Neural cell (in vitro differentiated cells): ENCODE measurements at regions not wholly inside any gene's neighbourhood (a gene's known extent, or its start where the extent isn't known, plus 50 kb on each side); places are given as distances from the start of the nearest gene placed in this dataset.

Experiments
- H2AFZ ChIP-seq: fragments of 200-600, 300-800 bp; sonication (generic), shearing (Covaris generic); 2 replicates; pipeline ENCODE4 v1.6.0; 2014; ENCODE audit warnings: low read depth, mild to moderate bottlenecking, antibody characterized with exemption, low read length, moderate library complexity
- H3F3A ChIP-seq: fragments of 200-600 bp; shearing (Covaris generic); 2 replicates; pipeline ENCODE4 v1.6.1; 2016; ENCODE audit warnings: mild to moderate bottlenecking, moderate library complexity, mixed read lengths, antibody characterized with exemption, low read length; ENCODE audit not compliant: insufficient read depth, poor library complexity, severe bottlenecking
- H3K27ac ChIP-seq: fragments of 200-600, 300-800 bp; sonication (generic), shearing (Covaris generic); 2 replicates; pipeline ENCODE4 v1.5.1; 2014; ENCODE audit warnings: mild to moderate bottlenecking, low read length, moderate library complexity
- H3K27me3 ChIP-seq: fragments of 300-800, 200-600 bp; sonication (generic), shearing (Covaris generic); 2 replicates; pipeline ENCODE4 v1.6.0; 2014; ENCODE audit warnings: mild to moderate bottlenecking, low read depth, low read length, moderate library complexity; ENCODE audit not compliant: insufficient read depth
- H3K36me3 ChIP-seq: fragments of 300-800, 200-600 bp; sonication (generic), shearing (Covaris generic); 2 replicates; pipeline ENCODE4 v1.5.1; 2014; ENCODE audit warnings: mild to moderate bottlenecking, antibody characterized with exemption, low read length, moderate library complexity; ENCODE audit not compliant: insufficient read depth
- H3K4me2 ChIP-seq: fragments of 300-800, 200-600 bp; sonication (generic), shearing (Covaris generic); 2 replicates; pipeline ENCODE4 v1.6.0; 2014; ENCODE audit warnings: mild to moderate bottlenecking, low read length
- H3K4me3 ChIP-seq: fragments of 300-800, 200-600 bp; sonication (generic), shearing (Covaris generic); 2 replicates; pipeline ENCODE4 v1.5.1; 2014; ENCODE audit warnings: mild to moderate bottlenecking, low read length, moderate library complexity
- H3K79me2 ChIP-seq: fragments of 200-600 bp; shearing (Covaris generic); replicated peaks from 2 replicates; pipeline ENCODE4 v1.6.0; 2014; ENCODE audit warnings: mild to moderate bottlenecking, low read length, moderate library complexity; ENCODE audit not compliant: insufficient read depth
- H3K9ac ChIP-seq: fragments of 300-800, 200-600 bp; sonication (generic), shearing (Covaris generic); 2 replicates; pipeline ENCODE4 v1.6.1; 2016; ENCODE audit warnings: mild to moderate bottlenecking, low read length, mixed read lengths
- H3K9me2 ChIP-seq: fragments of 200-600 bp; shearing (Covaris generic); 2 replicates; pipeline ENCODE4 v1.6.1; 2016; ENCODE audit warnings: mild to moderate bottlenecking, low read length, mixed read lengths; ENCODE audit not compliant: insufficient read depth
- H3K9me3 ChIP-seq: fragments of 200-600, 300-800 bp; sonication (generic), shearing (Covaris generic); 2 replicates; pipeline ENCODE4 v1.6.1; 2016; ENCODE audit warnings: mild to moderate bottlenecking, mixed run types, low read length, moderate library complexity, mixed read lengths
- H4K20me1 ChIP-seq: fragments of 200-600 bp; shearing (Covaris generic); 2 replicates; pipeline ENCODE4 v1.6.1; 2016; ENCODE audit warnings: mild to moderate bottlenecking, mixed run types; ENCODE audit not compliant: insufficient read depth
- EP300 ChIP-seq: fragments of 450-650 bp; conservative IDR thresholded peaks from 2 replicates; pipeline ENCODE4 v1.6.1; 2014; ENCODE audit warnings: antibody characterized with exemption, mild to moderate bottlenecking, moderate library complexity; ENCODE audit not compliant: poor library complexity, severe bottlenecking
- EZH2 ChIP-seq: fragments of 200-600, 300-800 bp; shearing (Covaris generic), sonication (generic); IDR thresholded peaks from 2 replicates; pipeline ENCODE4 v1.6.1; 2014; ENCODE audit warnings: antibody characterized with exemption, low read length, borderline replicate concordance, mild to moderate bottlenecking; ENCODE audit not compliant: insufficient read depth, poor library complexity, severe bottlenecking
- MXI1 ChIP-seq: fragments of 450-650 bp; conservative IDR thresholded peaks from 2 replicates; pipeline ENCODE4 v1.6.1; 2014; ENCODE audit warnings: antibody characterized with exemption, mild to moderate bottlenecking; ENCODE audit not compliant: poor library complexity, severe bottlenecking
- POLR2AphosphoS5 ChIP-seq: IDR thresholded peaks from 2 replicates; pipeline ENCODE4 v1.6.1; 2012
- RAD21 ChIP-seq: fragments of 450-650 bp; conservative IDR thresholded peaks from 2 replicates; pipeline ENCODE4 v1.6.1; 2014; ENCODE audit warnings: antibody characterized with exemption, mild to moderate bottlenecking, moderate library complexity
- SMC3 ChIP-seq: fragments of 450-650 bp; conservative IDR thresholded peaks from 2 replicates; pipeline ENCODE4 v1.6.1; 2014; ENCODE audit warnings: antibody characterized with exemption, mild to moderate bottlenecking, moderate library complexity; ENCODE audit not compliant: poor library complexity
- TAF1 ChIP-seq: IDR thresholded peaks from 2 replicates; pipeline ENCODE4 v1.6.1; 2012; ENCODE audit warnings: low read depth
- TF ChIP-seq, protein P1 (sequence below): fragments of 450-650 bp; IDR thresholded peaks from 2 replicates; pipeline ENCODE4 v1.5.1; 2014; ENCODE audit warnings: antibody characterized with exemption, mild to moderate bottlenecking, moderate library complexity; ENCODE audit not compliant: poor library complexity, severe bottlenecking
- TF ChIP-seq, protein P2 (sequence below): IDR thresholded peaks from 2 replicates; pipeline ENCODE4 v1.6.1; 2012; ENCODE audit warnings: borderline replicate concordance

DNA sequence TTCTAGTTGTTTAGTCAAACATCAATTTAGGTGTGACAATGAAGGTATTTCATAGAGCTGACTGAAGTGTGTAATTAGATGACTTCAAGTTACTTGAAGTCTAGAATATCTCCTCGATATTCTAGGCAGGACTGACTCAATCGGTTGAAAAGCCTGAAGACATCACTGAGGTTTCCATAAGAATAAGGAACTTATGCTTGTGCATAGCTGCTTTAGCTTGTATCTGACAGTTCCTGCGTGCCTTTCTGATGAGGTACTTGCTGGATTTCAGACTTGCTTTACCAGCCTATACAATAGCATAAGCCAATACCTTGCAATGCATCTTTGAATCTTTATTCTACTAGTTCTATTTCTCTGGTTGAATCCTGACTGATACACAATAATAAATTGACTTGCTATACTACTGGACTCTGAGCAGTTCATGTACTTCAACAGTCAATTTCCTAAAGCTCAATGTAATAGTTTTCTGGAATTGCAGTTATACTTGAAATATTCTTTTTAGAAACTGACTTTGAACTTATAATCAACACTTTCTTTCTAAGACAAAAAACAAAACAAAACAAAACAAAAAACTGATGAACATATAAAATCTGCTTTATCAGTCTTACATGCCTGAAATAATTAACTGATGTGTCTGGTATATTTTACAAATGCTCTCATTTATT is 1534.8 kb downstream of the SLITRK5 start:
- Histone ChIP-seq H3K9ac (no peak overlapping the region), H3K79me2 (no peaks in the 10 kb centered on the region), H3K27ac (no peak overlapping the region), H3K9me2 (no peaks in the 10 kb centered on the region), H3K4me2 (no peak overlapping the region), H3F3A (no peaks in the 10 kb centered on the region), H4K20me1 (no peaks in the 10 kb centered on the region), H3K4me3 (no peak overlapping the region), H2AFZ (no peak overlapping the region), H3K9me3 (no peaks in the 10 kb centered on the region), H3K36me3 (no peaks in the 10 kb centered on the region), H3K27me3 (no peaks in the 10 kb centered on the region)
- TF ChIP-seq EZH2 (no peak), TAF1 (no peak), SMC3 (no peak), POLR2AphosphoS5 (no peak), MXI1 (no peak), RAD21 (no peak), EP300 (no peak)
- TF ChIP-seq, protein P1, sequence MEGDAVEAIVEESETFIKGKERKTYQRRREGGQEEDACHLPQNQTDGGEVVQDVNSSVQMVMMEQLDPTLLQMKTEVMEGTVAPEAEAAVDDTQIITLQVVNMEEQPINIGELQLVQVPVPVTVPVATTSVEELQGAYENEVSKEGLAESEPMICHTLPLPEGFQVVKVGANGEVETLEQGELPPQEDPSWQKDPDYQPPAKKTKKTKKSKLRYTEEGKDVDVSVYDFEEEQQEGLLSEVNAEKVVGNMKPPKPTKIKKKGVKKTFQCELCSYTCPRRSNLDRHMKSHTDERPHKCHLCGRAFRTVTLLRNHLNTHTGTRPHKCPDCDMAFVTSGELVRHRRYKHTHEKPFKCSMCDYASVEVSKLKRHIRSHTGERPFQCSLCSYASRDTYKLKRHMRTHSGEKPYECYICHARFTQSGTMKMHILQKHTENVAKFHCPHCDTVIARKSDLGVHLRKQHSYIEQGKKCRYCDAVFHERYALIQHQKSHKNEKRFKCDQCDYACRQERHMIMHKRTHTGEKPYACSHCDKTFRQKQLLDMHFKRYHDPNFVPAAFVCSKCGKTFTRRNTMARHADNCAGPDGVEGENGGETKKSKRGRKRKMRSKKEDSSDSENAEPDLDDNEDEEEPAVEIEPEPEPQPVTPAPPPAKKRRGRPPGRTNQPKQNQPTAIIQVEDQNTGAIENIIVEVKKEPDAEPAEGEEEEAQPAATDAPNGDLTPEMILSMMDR: no peak
- TF ChIP-seq, protein P2, sequence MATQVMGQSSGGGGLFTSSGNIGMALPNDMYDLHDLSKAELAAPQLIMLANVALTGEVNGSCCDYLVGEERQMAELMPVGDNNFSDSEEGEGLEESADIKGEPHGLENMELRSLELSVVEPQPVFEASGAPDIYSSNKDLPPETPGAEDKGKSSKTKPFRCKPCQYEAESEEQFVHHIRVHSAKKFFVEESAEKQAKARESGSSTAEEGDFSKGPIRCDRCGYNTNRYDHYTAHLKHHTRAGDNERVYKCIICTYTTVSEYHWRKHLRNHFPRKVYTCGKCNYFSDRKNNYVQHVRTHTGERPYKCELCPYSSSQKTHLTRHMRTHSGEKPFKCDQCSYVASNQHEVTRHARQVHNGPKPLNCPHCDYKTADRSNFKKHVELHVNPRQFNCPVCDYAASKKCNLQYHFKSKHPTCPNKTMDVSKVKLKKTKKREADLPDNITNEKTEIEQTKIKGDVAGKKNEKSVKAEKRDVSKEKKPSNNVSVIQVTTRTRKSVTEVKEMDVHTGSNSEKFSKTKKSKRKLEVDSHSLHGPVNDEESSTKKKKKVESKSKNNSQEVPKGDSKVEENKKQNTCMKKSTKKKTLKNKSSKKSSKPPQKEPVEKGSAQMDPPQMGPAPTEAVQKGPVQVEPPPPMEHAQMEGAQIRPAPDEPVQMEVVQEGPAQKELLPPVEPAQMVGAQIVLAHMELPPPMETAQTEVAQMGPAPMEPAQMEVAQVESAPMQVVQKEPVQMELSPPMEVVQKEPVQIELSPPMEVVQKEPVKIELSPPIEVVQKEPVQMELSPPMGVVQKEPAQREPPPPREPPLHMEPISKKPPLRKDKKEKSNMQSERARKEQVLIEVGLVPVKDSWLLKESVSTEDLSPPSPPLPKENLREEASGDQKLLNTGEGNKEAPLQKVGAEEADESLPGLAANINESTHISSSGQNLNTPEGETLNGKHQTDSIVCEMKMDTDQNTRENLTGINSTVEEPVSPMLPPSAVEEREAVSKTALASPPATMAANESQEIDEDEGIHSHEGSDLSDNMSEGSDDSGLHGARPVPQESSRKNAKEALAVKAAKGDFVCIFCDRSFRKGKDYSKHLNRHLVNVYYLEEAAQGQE: no peak

DNA sequence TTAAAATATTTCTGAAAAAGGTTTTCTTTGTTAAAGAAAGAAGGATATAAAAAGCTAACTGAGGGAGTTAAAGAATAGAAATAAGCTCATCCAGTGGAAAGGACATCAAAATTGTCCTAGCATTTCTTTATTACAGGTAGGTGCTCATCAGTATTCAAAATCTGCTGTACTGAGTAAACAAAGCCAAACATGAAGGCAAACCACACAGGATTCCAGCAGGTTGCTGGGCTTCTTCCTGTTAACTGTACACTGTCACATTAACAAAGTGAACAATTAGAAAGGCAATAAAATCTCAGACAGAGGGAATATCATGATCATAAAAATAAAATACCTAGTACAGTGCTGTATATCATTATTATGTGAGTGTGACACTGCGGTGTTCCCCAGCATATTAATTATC is 1541.0 kb downstream of the SLITRK5 start:
- H3F3A ChIP-seq: no peaks in the 10 kb centered on the region
- H3K36me3 ChIP-seq: no peaks in the 10 kb centered on the region
- no peaks in the 10 kb centered on the region for H3K9me2 ChIP-seq
- no peaks in the 10 kb centered on the region for H3K27me3 ChIP-seq
- no peaks in the 10 kb centered on the region for H3K9me3 ChIP-seq
- no peak overlapping the region for H3K4me3 ChIP-seq
- H2AFZ ChIP-seq: no peak overlapping the region
- no peaks in the 10 kb centered on the region for H4K20me1 ChIP-seq
- TF ChIP-seq, protein P1: no peak
- TF ChIP-seq EP300 (no peak), SMC3 (no peak), EZH2 (no peak), RAD21 (no peak), TAF1 (no peak), MXI1 (no peak), POLR2AphosphoS5 (no peak)
- TF ChIP-seq, protein P2: no peak
- no peak overlapping the region for H3K9ac ChIP-seq
- no peak overlapping the region for H3K4me2 ChIP-seq
- no peaks in the 10 kb centered on the region for H3K79me2 ChIP-seq
- no peak overlapping the region for H3K27ac ChIP-seq
